GM23248 (cell line): ENCODE measurements at regions not wholly inside any gene's neighbourhood (a gene's known extent, or its start where the extent isn't known, plus 50 kb on each side); places are given as distances from the start of the nearest gene placed in this dataset.

Experiments
- EZH2 ChIP-seq: fragments of 200-600 bp; sonication (generic); IDR thresholded peaks from 2 replicates; pipeline ENCODE4 v1.6.1; 2018; ENCODE audit warnings: antibody characterized with exemption, mild to moderate bottlenecking; ENCODE audit not compliant: insufficient read depth, poor library complexity, severe bottlenecking
- EZH2phosphoT487 ChIP-seq: fragments of 200-600 bp; sonication (generic); IDR thresholded peaks from 2 replicates; pipeline ENCODE4 v1.6.1; 2018; ENCODE audit warnings: antibody characterized with exemption, moderate library complexity, mild to moderate bottlenecking, low read depth; ENCODE audit not compliant: insufficient read depth

DNA sequence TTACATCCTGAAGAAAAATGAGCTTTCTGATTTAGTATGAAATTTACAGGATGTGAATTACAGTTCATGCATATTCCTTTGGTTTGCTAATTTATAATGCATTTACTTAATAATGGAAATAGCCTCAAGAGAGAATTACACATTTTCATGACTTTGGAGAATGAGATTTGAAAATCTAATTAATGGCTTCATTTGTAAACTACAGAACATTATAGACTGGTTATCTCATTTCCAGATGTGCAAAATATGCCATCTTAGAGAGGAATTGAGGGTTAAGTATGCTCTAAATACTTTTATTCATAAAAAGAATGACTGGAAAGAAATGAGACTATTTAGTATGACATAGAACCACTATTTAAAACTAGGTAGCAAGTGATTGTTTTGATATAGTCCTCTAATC lies 94.2 kb upstream of the DNAJC10 start:
- TF ChIP-seq EZH2phosphoT487: no peak
- no peak for TF ChIP-seq EZH2
